Ovary (tissue), 7 donors: ENCODE measurements at regions not wholly inside any gene's neighbourhood (a gene's known extent, or its start where the extent isn't known, plus 50 kb on each side); places are given as distances from the start of the nearest gene placed in this dataset.

Experiments
- DNase-seq, 5 donors: peaks; one replicate each; pipeline ENCODE4 v3.0.0-alpha.2; 2019 to 2020
- H3K27ac ChIP-seq, 2 donors: fragments of 200-600 bp; one replicate each; pipeline versions ENCODE4 v1.5.1 to v1.8.0; 2019 to 2022
- H3K27me3 ChIP-seq: fragments of 200-600 bp; one replicate; pipeline ENCODE4 v1.8.0; 2022
- H3K36me3 ChIP-seq: fragments of 200-600 bp; sonication (generic); one replicate; pipeline ENCODE4 v1.5.1; 2019
- H3K4me1 ChIP-seq: one replicate; pipeline ENCODE4 v1.8.1; 2013; ENCODE audit warnings: mild to moderate bottlenecking, moderate library complexity; ENCODE audit not compliant: insufficient read depth
- H3K4me3 ChIP-seq: fragments of 200-600 bp; sonication (generic); one replicate; pipeline ENCODE4 v1.5.1; 2017
- H3K9me3 ChIP-seq, 2 donors: fragments of 200-600 bp in 1 of 2; sonication (generic) in 1 of 2; one replicate each; pipeline versions ENCODE4 v1.5.1 to v1.8.1; 2013 to 2019; ENCODE audit warnings: mild to moderate bottlenecking in 1 of 2, moderate library complexity in 1 of 2
- EP300 ChIP-seq: sonication (generic); formaldehyde crosslinking; IDR thresholded peaks from one replicate; pipeline ENCODE4 v1.6.1; 2017; ENCODE audit warnings: antibody characterized with exemption
- POLR2A ChIP-seq: fragments of 450-650 bp; IDR thresholded peaks from one replicate; pipeline ENCODE4 v1.6.1; 2017; ENCODE audit warnings: antibody characterized with exemption, mild to moderate bottlenecking, moderate library complexity
- WGBS, 3 donors: extraction: QIAGEN DNeasy Blood & Tissue Kit in 1 of 3; methylation state at CpG; one replicate each; pipeline versions ENCODE4 v1.1.5 to v1.1.7; 2013 to 2017; 5-methylcytosine and 5-hydroxymethylcytosine counted together
- intact Hi-C, 4 donors: fragments of 100-400 bp; cut with DNase I; formaldehyde crosslinking; loops; one replicate each; pipeline versions ENCODE4 v1.11.0 to v1.15.1; 2022 to 2023
- TF ChIP-seq, protein P1 (sequence below), 3 donors: fragments of 450-650 bp in 2 of 3; fragments of 200-600 bp in 1 of 3; IDR thresholded peaks; one replicate each; pipeline versions ENCODE4 v1.5.1 to v1.8.0; 2016 to 2022; ENCODE audit warnings: antibody characterized with exemption in 3 of 3, mild to moderate bottlenecking in 1 of 3
- donor health status: DM: no; HTN: no; CAD: no; lungs with moderate emphysema.
- donor health status: DM: no; HTN: no; CAD: no.
- donor health status: Bipolar disorder and iron deficiency.
- donor health status: DM: no; HTN: no; CAD: no.
- donor health status: DM: yes; HTN: yes; CAD: no.

DNA sequence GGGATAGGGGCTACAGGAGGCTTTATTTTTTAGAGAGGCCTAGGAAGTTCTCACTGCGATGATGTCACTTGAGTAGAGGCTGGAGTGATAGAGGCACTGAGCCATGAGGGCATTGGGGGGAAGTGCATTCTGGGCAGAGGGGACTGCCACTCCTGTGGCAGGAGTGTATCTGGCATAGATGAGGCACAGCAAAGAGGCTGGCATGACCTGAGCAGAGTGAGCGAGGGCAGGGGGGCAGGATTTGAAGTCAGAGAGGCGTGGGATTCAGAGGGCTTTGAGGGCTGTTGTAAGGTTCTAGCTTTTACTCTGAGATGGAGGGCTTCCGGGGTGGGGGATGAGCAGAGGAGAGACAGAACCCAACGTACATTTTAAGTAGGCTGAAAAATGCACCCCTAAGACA is 91.9 kb upstream of the SH3PXD2B start:
- Histone ChIP-seq H3K4me1 (peaks cover 16% of the 10 kb centered on the region), H3K9me3 (no peaks in the 10 kb centered on the region), H3K27me3 (no peaks in the 10 kb centered on the region), H3K36me3 (no peaks in the 10 kb centered on the region), H3K27ac (no peak overlapping the region), H3K4me3 (no peak overlapping the region)
- WGBS, 3 donors = 88 to 94% (median 94%) methylated on average over 5 of the region's 5 CpGs
- intact Hi-C loops = no loop called here
- TF ChIP-seq EP300 (no peak), POLR2A (no peak)
- TF ChIP-seq, protein P1, sequence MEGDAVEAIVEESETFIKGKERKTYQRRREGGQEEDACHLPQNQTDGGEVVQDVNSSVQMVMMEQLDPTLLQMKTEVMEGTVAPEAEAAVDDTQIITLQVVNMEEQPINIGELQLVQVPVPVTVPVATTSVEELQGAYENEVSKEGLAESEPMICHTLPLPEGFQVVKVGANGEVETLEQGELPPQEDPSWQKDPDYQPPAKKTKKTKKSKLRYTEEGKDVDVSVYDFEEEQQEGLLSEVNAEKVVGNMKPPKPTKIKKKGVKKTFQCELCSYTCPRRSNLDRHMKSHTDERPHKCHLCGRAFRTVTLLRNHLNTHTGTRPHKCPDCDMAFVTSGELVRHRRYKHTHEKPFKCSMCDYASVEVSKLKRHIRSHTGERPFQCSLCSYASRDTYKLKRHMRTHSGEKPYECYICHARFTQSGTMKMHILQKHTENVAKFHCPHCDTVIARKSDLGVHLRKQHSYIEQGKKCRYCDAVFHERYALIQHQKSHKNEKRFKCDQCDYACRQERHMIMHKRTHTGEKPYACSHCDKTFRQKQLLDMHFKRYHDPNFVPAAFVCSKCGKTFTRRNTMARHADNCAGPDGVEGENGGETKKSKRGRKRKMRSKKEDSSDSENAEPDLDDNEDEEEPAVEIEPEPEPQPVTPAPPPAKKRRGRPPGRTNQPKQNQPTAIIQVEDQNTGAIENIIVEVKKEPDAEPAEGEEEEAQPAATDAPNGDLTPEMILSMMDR (IDR thresholded peaks at IDR 0.05) = no peak
- no peak for DNase-seq

DNA sequence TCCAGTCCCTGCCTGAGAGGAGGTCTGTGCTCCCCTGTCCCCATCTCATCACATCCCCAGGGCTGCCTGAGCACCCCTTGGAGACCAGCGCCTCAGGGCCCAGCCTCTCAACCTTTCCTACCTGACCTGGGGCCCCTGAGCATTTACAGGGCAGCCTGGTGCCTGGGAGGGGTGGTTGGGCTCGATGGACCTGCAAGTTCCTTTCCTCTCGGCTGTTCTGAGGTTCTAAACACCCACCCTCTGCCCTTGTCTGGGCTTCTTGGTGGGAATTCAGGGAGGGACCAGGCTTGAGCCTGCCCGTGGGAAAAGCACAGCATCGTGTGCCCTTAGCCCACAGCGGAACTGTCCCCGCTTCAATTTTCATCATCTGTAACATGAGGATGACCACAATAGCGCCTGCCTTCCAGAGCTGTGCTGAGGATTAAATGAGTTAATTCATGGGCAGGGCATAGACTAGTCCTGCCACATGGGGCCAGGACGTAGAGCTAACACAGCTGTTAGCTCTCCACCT is 91.0 kb upstream of the SH3PXD2B start:
- intact Hi-C loops = no loop called here
- Histone ChIP-seq H3K4me3 (no peak overlapping the region), H3K27me3 (no peaks in the 10 kb centered on the region), H3K4me1 (peaks cover 15% of the 10 kb centered on the region), H3K36me3 (no peaks in the 10 kb centered on the region), H3K27ac (no peak overlapping the region), H3K9me3 (no peaks in the 10 kb centered on the region)
- 83 to 88% (median 87%) methylated on average over 9 of the region's 9 CpGs for WGBS, 3 donors
- DNase-seq = no peak
- TF ChIP-seq, protein P1 (IDR thresholded peaks at IDR 0.05) = no peak
- TF ChIP-seq POLR2A = no peak
- no peak for TF ChIP-seq EP300

DNA sequence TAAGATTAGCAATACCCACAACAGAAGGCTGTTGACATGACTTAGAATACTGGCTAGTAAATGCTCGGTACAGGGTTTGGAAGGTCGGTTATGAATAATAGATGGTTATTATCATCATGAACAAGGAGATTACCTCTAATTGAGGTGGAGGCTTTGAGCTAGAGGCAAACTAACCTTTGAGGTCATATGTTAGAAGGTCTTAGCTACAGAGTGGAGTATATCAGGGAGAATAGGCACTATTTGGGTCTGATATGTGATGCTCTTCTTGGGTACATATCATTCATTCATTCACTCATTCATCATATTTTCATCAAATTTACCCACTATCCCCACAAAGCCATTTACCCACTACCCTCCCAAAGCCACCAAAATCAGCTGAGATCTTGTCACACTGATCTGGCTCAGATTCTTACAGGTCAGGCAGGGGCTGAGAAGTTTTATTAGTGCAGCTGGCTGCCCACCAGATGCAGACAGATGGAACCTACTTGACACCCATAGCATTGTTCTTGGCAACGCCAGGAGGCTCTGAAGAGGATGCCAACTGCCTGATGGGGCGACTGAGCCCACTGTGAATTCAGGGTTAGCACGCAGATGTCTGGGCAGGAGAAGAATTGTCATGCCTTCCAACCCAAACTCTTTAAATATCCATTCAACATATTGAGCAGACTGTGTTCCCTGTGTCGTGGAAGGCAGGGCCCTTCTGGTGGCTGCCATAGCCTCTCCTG is 90.2 kb upstream of the SH3PXD2B start:
- intact Hi-C loops = no loop called here
- TF ChIP-seq, protein P1 (IDR thresholded peaks at IDR 0.05) = no peak
- no peak for TF ChIP-seq EP300
- TF ChIP-seq POLR2A = no peak
- Histone ChIP-seq H3K36me3 (no peaks in the 10 kb centered on the region), H3K4me1 (peaks cover 7% of the 10 kb centered on the region), H3K27me3 (no peaks in the 10 kb centered on the region), H3K27ac (no peak overlapping the region), H3K9me3 (no peaks in the 10 kb centered on the region), H3K4me3 (no peak overlapping the region)
- WGBS, 3 donors = 68 to 76% (median 70%) methylated on average over 6 of the region's 6 CpGs
- peak in 1 of 5 donors; percentile 5 for DNase-seq

DNA sequence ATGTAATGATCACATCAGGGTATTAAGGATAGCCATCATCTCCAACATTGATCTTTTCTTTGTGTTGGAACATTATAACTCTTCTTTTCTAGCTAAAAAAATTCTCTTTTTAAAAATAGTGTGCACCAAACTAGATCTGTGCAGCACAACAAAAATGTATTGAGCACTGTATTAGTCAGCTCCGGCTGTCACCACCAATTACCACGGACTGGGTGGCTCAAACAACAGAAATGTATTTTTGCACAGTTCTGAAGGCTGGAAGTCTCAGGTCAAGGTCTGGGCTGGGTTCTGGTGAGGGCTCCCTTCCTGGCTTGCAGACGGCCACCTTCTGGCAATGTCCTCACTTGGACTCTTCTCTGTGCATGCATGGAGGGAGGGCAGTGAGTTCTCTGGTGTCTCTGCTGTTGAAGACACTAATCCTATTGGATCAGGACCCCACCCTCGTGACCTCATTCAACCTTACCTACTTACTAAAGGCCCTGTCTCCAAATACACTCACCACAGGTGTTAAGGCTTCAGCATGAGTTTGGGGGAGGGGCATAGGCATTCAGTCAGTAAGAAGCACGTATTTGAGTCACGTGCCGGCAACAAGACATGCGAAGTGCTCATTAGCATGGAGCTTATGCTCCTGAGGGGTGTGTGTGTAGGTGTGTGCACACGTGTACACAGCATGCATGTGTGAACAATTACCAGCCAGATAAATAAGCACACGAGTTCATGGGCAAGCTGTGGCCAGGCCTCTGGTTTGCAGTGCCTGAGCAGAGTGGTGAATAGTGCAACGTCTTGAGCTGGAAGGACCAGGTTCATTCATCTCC is 89.4 kb upstream of the SH3PXD2B start:
- no peak overlapping the region for H3K27ac ChIP-seq
- no peaks in the 10 kb centered on the region for H3K36me3 ChIP-seq
- H3K9me3 ChIP-seq = no peaks in the 10 kb centered on the region
- intact Hi-C loops = no loop called here
- H3K27me3 ChIP-seq = no peaks in the 10 kb centered on the region
- H3K4me1 ChIP-seq = peaks cover 4% of the 10 kb centered on the region
- DNase-seq = peak in 1 of 5 donors; percentile 4
- TF ChIP-seq, protein P1 (IDR thresholded peaks at IDR 0.05) = no peak
- TF ChIP-seq POLR2A (no peak), EP300 (no peak)
- H3K4me3 ChIP-seq = no peak overlapping the region
- WGBS, 3 donors = 79 to 84% (median 83%) methylated on average over 11 of the region's 11 CpGs
